Loucy (cell line): ENCODE measurements at regions not wholly inside any gene's neighbourhood (a gene's known extent, or its start where the extent isn't known, plus 50 kb on each side); places are given as distances from the start of the nearest gene placed in this dataset.

Experiments used
- H2AFZ ChIP-seq: fragments of 200-600 bp; sonication (generic); 2 replicates; pipeline ENCODE4 v1.6.0; 2016; ENCODE audit warnings: antibody characterized with exemption, mild to moderate bottlenecking, low read length, moderate library complexity
- H3F3A ChIP-seq: fragments of 200-600 bp; 2 replicates; pipeline ENCODE4 v1.6.0; 2016; ENCODE audit warnings: antibody characterized with exemption, low read depth, mild to moderate bottlenecking
- H3K27me3 ChIP-seq: fragments of 200-600 bp; sonication (generic); 2 replicates; pipeline ENCODE4 v1.6.1; 2014; ENCODE audit warnings: low read length, mild to moderate bottlenecking; ENCODE audit not compliant: insufficient read depth, poor library complexity, severe bottlenecking
- H3K36me3 ChIP-seq: fragments of 200-600 bp; sonication (generic); 2 replicates; pipeline ENCODE4 v1.6.1; 2016; ENCODE audit warnings: low read length; ENCODE audit not compliant: insufficient read depth
- H3K4me1 ChIP-seq: fragments of 200-600 bp; sonication (generic); 2 replicates; pipeline ENCODE4 v1.5.1; 2014; ENCODE audit warnings: low read length, mild to moderate bottlenecking; ENCODE audit not compliant: insufficient read depth, poor library complexity, severe bottlenecking
- H3K4me2 ChIP-seq: fragments of 200-600 bp; sonication (generic); 2 replicates; pipeline ENCODE4 v1.6.0; 2014; ENCODE audit warnings: antibody characterized with exemption, low read length, low read depth, mild to moderate bottlenecking; ENCODE audit not compliant: poor library complexity, severe bottlenecking
- H3K4me3 ChIP-seq: fragments of 200-600 bp; sonication (generic); 2 replicates; pipeline ENCODE4 v1.5.1; 2014; ENCODE audit warnings: low read length, mild to moderate bottlenecking, mixed read lengths; ENCODE audit not compliant: poor library complexity, severe bottlenecking
- H3K79me2 ChIP-seq: fragments of 200-600 bp; sonication (generic); 2 replicates; pipeline ENCODE4 v1.6.1; 2014; ENCODE audit warnings: low read length; ENCODE audit not compliant: insufficient read depth
- H3K9ac ChIP-seq: fragments of 200-600 bp; sonication (generic); 2 replicates; pipeline ENCODE4 v1.6.0; 2014; ENCODE audit warnings: mild to moderate bottlenecking, low read depth, low read length, moderate library complexity; ENCODE audit not compliant: poor library complexity, severe bottlenecking
- H3K9me2 ChIP-seq: fragments of 200-600 bp; sonication (generic); replicated peaks from 2 replicates; pipeline ENCODE4 v1.6.1; 2016; ENCODE audit warnings: low read depth, low read length, mixed read lengths
- H3K9me3 ChIP-seq: fragments of 200-600 bp; sonication (generic); 2 replicates; pipeline ENCODE4 v1.6.1; 2014; ENCODE audit warnings: mild to moderate bottlenecking, antibody characterized with exemption, low read length, low read depth; ENCODE audit not compliant: insufficient read depth
- H4K20me1 ChIP-seq: fragments of 200-600 bp; sonication (generic); 2 replicates; pipeline ENCODE4 v1.6.0; 2014; ENCODE audit warnings: antibody characterized with exemption, low read length, mild to moderate bottlenecking; ENCODE audit not compliant: insufficient read depth, poor library complexity, severe bottlenecking
- CTCF ChIP-seq: fragments of 200-600 bp; sonication (generic); conservative IDR thresholded peaks from 2 replicates; pipeline ENCODE4 v1.5.1; 2014; ENCODE audit warnings: mild to moderate bottlenecking, antibody characterized with exemption, low read length
- EZH2phosphoT487 ChIP-seq: fragments of 200-600 bp; IDR thresholded peaks from 2 replicates; pipeline ENCODE4 v1.6.1; 2018; ENCODE audit warnings: antibody characterized with exemption, mild to moderate bottlenecking, moderate library complexity, borderline replicate concordance

- H2AFZ ChIP-seq, result no peak overlapping the region
- no peaks in the 10 kb centered on the region for H4K20me1 ChIP-seq
- no peaks in the 10 kb centered on the region for H3K79me2 ChIP-seq
- H3K4me2 ChIP-seq, result no peak overlapping the region
- no peaks in the 10 kb centered on the region for H3K9me2 ChIP-seq
- H3K4me3 ChIP-seq, result no peak overlapping the region
- no peak for TF ChIP-seq CTCF
- TF ChIP-seq EZH2phosphoT487, result no peak
- no peak overlapping the region for H3K9ac ChIP-seq
- H3K27me3 ChIP-seq, result no peaks in the 10 kb centered on the region
- H3K4me1 ChIP-seq, result no peaks in the 10 kb centered on the region
- H3F3A ChIP-seq, result no peaks in the 10 kb centered on the region
- no peaks in the 10 kb centered on the region for H3K9me3 ChIP-seq
- H3K36me3 ChIP-seq, result no peaks in the 10 kb centered on the region
Measured at GRCh38 chr2:45180033-45180746, 170.9 kb upstream of the SIX2 start.

- Histone ChIP-seq H3K4me2 (no peak overlapping the region), H4K20me1 (no peaks in the 10 kb centered on the region), H3K9ac (no peak overlapping the region), H3K36me3 (no peaks in the 10 kb centered on the region), H3F3A (no peaks in the 10 kb centered on the region), H3K4me3 (no peak overlapping the region), H3K79me2 (no peaks in the 10 kb centered on the region), H3K9me3 (no peaks in the 10 kb centered on the region), H3K4me1 (no peaks in the 10 kb centered on the region), H2AFZ (no peak overlapping the region), H3K27me3 (no peaks in the 10 kb centered on the region), H3K9me2 (no peaks in the 10 kb centered on the region)
- TF ChIP-seq CTCF (no peak), EZH2phosphoT487 (no peak)
Measured at GRCh38 chr2:45178854-45179253, 169.6 kb upstream of the SIX2 start.

GRCh38 chr2:45178359-45178758 is 169.1 kb upstream of the SIX2 start:
- TF ChIP-seq EZH2phosphoT487, result no peak
- no peak for TF ChIP-seq CTCF
- no peaks in the 10 kb centered on the region for H3K36me3 ChIP-seq
- no peak overlapping the region for H3K4me2 ChIP-seq
- no peak overlapping the region for H2AFZ ChIP-seq
- H3K79me2 ChIP-seq, result no peaks in the 10 kb centered on the region
- no peaks in the 10 kb centered on the region for H3K9me3 ChIP-seq
- no peak overlapping the region for H3K9ac ChIP-seq
- H3K4me1 ChIP-seq, result no peaks in the 10 kb centered on the region
- no peaks in the 10 kb centered on the region for H3K9me2 ChIP-seq
- no peaks in the 10 kb centered on the region for H4K20me1 ChIP-seq
- no peaks in the 10 kb centered on the region for H3F3A ChIP-seq
- no peak overlapping the region for H3K4me3 ChIP-seq
- no peaks in the 10 kb centered on the region for H3K27me3 ChIP-seq
